ENCODE measurements at regions not wholly inside any gene's neighbourhood (a gene's known extent, or its start where the extent isn't known, plus 50 kb on each side); places are given as distances from the start of the nearest gene placed in this dataset.
"Not testable (repeated sequence)": the region's sequence is repeated elsewhere in the genome, so short reads cannot be mapped to it uniquely, and the experiment has no call there.

DNA sequence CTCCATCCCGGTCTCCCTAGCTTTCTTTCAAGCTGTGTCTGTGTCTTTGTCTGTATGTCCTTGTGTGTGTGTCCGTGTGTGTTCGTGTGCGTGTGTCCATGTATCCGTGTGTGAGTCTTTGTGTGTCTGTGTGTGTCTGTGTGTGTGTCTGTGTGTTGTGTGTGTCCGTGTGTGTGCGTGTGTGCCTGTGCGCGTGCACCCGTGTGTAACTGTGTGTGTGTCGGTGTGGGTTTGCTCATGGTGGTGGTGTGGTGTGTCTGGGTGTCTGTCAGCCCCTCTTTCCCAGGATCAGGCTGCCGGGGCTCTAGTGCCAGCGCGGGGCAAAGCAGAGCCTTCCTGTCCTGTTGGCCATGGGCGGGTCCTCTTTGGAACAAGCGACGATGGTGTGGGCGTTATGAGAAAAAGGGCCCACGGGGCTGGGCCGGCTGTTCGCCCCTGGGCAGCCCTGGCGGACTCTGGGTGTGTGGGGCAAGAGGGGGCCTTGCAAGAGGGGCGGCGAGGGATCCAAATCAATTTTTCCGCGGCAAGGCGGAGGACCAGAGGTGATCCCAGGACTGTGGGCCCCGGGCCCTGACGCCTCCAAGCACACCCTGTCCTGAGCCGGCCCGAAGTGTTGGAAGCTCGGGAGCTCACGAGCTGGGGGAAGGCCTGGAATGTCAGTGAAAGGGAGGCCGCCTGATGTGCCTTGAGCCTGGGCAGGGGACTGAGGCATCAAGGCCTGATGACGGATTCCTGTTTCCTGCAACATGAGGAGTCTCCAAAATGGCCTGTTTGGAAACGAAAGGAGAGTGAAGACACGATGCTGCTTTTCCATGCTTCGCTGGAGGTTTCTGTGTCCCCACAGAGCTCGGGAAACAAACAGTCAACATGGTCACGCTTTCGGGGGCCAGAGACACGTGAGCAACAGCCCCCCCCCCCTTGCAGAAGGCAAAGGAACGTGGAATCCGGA lies 3929.2 kb upstream of the OR11H1 start:
- H3K4me3 ChIP-seq (ENCODE audit: low read depth in 1 of 3, low read length in 3 of 3), result no peak overlapping the region
- H3K27ac ChIP-seq (ENCODE audit: low read depth in 1 of 2, low read length in 2 of 2), result no peak overlapping the region
- DNase-seq (ENCODE audit: low spot score), result no peak
- peaks cover 0 to 6% (median 4%) of the 10 kb centered on the region in 4 donors for H3K9me3 ChIP-seq (ENCODE audit: control insufficient read depth in 4 of 4, low read length in 3 of 4)
- H3K9ac ChIP-seq (ENCODE audit: low read depth in 1 of 2, low read length in 2 of 2), result no peak overlapping the region
- no peaks in the 10 kb centered on the region for H3K27me3 ChIP-seq (ENCODE audit: control insufficient read depth in 4 of 4, insufficient read depth in 4 of 4, low read length in 3 of 4)
- no peaks in the 10 kb centered on the region for H3K36me3 ChIP-seq (ENCODE audit: control insufficient read depth in 4 of 4, insufficient read depth in 3 of 4, low read depth in 1 of 4, low read length in 3 of 4)
- no peaks in the 10 kb centered on the region for H3K4me1 ChIP-seq (ENCODE audit: control insufficient read depth in 4 of 4, insufficient read depth in 4 of 4, low read length in 3 of 4)
- no peak for TF ChIP-seq FOXA2 (IDR thresholded peaks at IDR 0.05)
- TF ChIP-seq SP1 (IDR thresholded peaks at IDR 0.05), result no peak
- TF ChIP-seq, protein P1, sequence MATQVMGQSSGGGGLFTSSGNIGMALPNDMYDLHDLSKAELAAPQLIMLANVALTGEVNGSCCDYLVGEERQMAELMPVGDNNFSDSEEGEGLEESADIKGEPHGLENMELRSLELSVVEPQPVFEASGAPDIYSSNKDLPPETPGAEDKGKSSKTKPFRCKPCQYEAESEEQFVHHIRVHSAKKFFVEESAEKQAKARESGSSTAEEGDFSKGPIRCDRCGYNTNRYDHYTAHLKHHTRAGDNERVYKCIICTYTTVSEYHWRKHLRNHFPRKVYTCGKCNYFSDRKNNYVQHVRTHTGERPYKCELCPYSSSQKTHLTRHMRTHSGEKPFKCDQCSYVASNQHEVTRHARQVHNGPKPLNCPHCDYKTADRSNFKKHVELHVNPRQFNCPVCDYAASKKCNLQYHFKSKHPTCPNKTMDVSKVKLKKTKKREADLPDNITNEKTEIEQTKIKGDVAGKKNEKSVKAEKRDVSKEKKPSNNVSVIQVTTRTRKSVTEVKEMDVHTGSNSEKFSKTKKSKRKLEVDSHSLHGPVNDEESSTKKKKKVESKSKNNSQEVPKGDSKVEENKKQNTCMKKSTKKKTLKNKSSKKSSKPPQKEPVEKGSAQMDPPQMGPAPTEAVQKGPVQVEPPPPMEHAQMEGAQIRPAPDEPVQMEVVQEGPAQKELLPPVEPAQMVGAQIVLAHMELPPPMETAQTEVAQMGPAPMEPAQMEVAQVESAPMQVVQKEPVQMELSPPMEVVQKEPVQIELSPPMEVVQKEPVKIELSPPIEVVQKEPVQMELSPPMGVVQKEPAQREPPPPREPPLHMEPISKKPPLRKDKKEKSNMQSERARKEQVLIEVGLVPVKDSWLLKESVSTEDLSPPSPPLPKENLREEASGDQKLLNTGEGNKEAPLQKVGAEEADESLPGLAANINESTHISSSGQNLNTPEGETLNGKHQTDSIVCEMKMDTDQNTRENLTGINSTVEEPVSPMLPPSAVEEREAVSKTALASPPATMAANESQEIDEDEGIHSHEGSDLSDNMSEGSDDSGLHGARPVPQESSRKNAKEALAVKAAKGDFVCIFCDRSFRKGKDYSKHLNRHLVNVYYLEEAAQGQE (IDR thresholded peaks at IDR 0.05), result no peak
- TF ChIP-seq TAF1 (conservative IDR thresholded peaks at IDR 0.05), result no peak
- TF ChIP-seq EGR1 (IDR thresholded peaks at IDR 0.05; ENCODE audit: low read depth in 2 of 2), result no peak
- 80% methylated on average over 44 of the region's 44 CpGs for WGBS

DNA sequence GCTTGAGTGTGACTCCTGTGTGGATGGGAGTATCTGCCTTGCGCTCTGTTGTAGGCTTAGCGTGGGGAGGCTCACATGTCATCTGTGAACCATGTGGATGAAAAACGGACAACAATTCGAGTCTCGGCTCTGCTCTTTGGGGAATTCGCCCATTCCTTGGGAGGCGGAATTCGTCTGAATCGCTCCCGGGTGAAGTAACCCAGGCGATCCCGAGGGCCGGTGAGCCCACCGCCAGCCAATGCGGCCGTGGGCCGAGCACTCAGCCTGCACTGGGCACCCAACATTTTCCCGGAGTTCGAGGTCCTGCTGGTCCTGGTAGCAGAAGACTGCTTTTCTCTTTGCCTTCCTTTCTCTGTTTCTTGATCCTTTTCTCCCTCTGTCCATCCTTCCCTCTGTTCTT lies 3928.5 kb upstream of the OR11H1 start:
- H3K9me3 ChIP-seq (ENCODE audit: control insufficient read depth in 4 of 4, low read length in 3 of 4); DNase-seq (ENCODE audit: low spot score); H3K9ac ChIP-seq (ENCODE audit: low read depth in 1 of 2, low read length in 2 of 2); H3K27ac ChIP-seq (ENCODE audit: low read depth in 1 of 2, low read length in 2 of 2); H3K36me3 ChIP-seq (ENCODE audit: control insufficient read depth in 4 of 4, insufficient read depth in 3 of 4, low read depth in 1 of 4, low read length in 3 of 4); H3K4me3 ChIP-seq (ENCODE audit: low read depth in 1 of 3, low read length in 3 of 3); H3K27me3 ChIP-seq (ENCODE audit: control insufficient read depth in 4 of 4, insufficient read depth in 4 of 4, low read length in 3 of 4); H3K4me1 ChIP-seq (ENCODE audit: control insufficient read depth in 4 of 4, insufficient read depth in 4 of 4, low read length in 3 of 4): not testable (repeated sequence)
- 78% methylated on average over 19 of the region's 19 CpGs for WGBS

DNA sequence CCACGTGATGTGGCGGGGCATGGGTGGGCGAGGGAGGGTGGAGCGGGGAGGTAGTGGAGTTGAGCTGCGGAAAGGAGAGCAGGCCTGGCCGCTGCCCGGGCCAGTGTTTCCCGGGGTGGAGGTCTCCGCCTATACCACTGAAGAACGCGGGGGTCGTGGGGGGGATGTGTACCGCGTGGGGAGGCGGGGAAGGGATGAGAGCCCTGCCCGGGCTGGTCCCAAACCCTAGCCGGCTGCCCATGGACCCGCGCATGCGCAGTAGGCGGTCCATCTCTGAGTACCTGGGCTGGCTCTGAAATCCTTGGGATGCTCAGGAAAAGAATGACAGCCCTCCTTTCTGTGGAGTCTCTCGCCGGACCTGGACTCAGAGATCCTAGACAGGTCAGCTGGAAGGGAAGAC lies 3927.8 kb upstream of the OR11H1 start:
- not testable (repeated sequence) for H3K36me3 ChIP-seq (ENCODE audit: control insufficient read depth in 4 of 4, insufficient read depth in 3 of 4, low read depth in 1 of 4, low read length in 3 of 4); H3K9ac ChIP-seq (ENCODE audit: low read depth in 1 of 2, low read length in 2 of 2); H3K4me3 ChIP-seq (ENCODE audit: low read depth in 1 of 3, low read length in 3 of 3); DNase-seq (ENCODE audit: low spot score); H3K4me1 ChIP-seq (ENCODE audit: control insufficient read depth in 4 of 4, insufficient read depth in 4 of 4, low read length in 3 of 4); H3K27ac ChIP-seq (ENCODE audit: low read depth in 1 of 2, low read length in 2 of 2); H3K9me3 ChIP-seq (ENCODE audit: control insufficient read depth in 4 of 4, low read length in 3 of 4); H3K27me3 ChIP-seq (ENCODE audit: control insufficient read depth in 4 of 4, insufficient read depth in 4 of 4, low read length in 3 of 4)
- 77% methylated on average over 23 of the region's 23 CpGs for WGBS

DNA sequence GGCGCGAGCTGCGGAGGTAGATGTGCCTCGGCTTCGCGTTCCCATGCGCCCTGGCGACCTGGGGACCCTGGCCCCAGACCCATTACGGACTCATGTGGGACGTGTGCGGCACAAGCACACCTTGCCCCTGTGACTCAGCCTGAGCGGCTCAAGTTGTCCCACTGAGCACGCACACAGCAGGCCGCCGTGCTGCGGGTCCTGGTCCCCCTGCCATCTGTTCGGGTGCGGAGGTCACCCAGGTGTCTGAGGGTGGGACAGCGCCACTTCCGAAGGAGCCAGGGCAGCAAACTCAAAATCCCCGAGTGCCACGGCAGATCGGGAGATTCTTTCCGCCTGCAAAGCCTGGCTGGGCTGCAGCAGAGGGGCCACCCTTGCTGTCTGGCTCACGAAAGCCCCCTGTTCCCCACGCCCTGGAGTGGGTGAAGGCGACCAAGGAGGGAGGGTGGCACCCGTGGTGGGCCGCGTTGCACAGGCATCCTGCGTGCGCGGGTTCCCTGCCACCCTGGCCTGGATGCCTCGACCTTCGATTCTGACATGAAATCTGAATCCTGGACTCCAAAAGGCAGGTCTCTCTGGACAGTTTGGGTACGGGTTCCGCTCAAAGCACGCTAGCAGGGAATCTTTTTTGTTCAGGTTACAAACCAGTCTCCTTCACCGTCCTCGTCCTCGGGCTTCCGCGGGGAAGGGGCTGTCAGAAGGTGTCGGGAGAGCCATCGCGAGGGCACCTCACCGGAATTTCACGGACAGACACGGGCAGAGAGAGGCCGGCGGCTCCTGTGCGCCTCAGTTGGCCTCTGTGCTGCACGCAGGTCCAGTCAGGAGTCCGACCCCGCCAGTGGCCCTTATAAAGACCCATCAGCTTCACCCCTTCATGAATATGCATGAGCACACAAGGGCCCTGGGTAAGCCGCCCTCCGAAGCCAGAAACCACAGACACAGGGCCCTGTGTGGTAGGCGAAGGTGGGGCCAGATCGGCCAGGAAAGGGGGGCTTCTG lies 3926.8 kb upstream of the OR11H1 start:
- H3K36me3 ChIP-seq (ENCODE audit: control insufficient read depth in 4 of 4, insufficient read depth in 3 of 4, low read depth in 1 of 4, low read length in 3 of 4); H3K4me1 ChIP-seq (ENCODE audit: control insufficient read depth in 4 of 4, insufficient read depth in 4 of 4, low read length in 3 of 4); H3K27ac ChIP-seq (ENCODE audit: low read depth in 1 of 2, low read length in 2 of 2); H3K27me3 ChIP-seq (ENCODE audit: control insufficient read depth in 4 of 4, insufficient read depth in 4 of 4, low read length in 3 of 4); H3K9ac ChIP-seq (ENCODE audit: low read depth in 1 of 2, low read length in 2 of 2); H3K4me3 ChIP-seq (ENCODE audit: low read depth in 1 of 3, low read length in 3 of 3); DNase-seq (ENCODE audit: low spot score): not testable (repeated sequence)
- peaks cover 0 to 15% (median 6%) of the 10 kb centered on the region in 4 donors for H3K9me3 ChIP-seq (ENCODE audit: control insufficient read depth in 4 of 4, low read length in 3 of 4)
- 77% methylated on average over 59 of the region's 59 CpGs for WGBS

DNA sequence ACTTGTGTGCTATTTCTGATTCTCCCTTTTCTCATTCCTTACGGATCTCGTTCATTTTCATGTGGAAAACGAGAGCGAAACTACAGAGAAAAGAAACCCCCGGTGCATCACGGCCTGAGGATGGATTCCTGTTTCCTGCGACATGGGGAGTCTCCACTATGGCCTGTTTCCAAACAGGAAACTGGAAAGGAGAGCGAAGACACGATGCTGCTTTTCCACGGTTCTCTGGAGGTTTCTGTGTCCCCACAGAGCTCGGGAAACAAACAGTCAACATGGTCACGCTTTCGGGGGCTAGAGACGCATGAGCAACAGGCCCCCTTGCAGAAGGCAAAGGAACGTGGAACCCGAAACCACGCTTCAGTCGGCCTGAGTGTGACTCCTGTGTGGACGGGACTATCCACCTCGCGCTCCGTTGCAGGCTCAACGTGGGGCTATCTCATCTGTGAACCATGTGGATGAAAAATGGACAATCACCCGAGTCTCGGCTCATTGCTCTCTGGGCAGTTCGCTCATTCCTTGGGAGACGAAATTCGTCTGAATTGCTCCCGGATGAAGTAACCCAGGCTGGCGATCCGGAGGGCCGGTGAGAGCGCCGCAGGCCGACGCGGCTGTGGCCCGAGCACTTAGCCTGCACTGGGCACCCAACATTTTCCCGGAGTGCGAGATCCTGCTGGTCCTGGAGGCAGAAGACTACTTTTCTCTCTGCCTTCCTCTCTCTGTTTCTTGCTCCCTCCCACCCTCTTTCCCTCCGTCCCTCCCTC lies 3923.2 kb upstream of the OR11H1 start:
- WGBS, result 60% methylated on average over 41 of the region's 41 CpGs
- DNase-seq (ENCODE audit: low spot score), result not testable (repeated sequence)
- peaks cover 0 to 12% (median 6%) of the 10 kb centered on the region in 4 donors for H3K9me3 ChIP-seq (ENCODE audit: control insufficient read depth in 4 of 4, low read length in 3 of 4)

More for the DNA sequence above, 3923.2 kb upstream of the OR11H1 start:
- not testable (repeated sequence) for H3K9ac ChIP-seq (ENCODE audit: low read depth in 1 of 2, low read length in 2 of 2); H3K4me3 ChIP-seq (ENCODE audit: low read depth in 1 of 3, low read length in 3 of 3); H3K36me3 ChIP-seq (ENCODE audit: control insufficient read depth in 4 of 4, insufficient read depth in 3 of 4, low read depth in 1 of 4, low read length in 3 of 4); H3K4me1 ChIP-seq (ENCODE audit: control insufficient read depth in 4 of 4, insufficient read depth in 4 of 4, low read length in 3 of 4); H3K27me3 ChIP-seq (ENCODE audit: control insufficient read depth in 4 of 4, insufficient read depth in 4 of 4, low read length in 3 of 4); H3K27ac ChIP-seq (ENCODE audit: low read depth in 1 of 2, low read length in 2 of 2)
